Omental fat pad (tissue), 3 donors: ENCODE measurements at regions not wholly inside any gene's neighbourhood (a gene's known extent, or its start where the extent isn't known, plus 50 kb on each side); places are given as distances from the start of the nearest gene placed in this dataset.

Experiments used
- ATAC-seq: fragments of 150-250 bp; one replicate; pipeline ENCODE4 v1.9.1; 2016; ENCODE audit warnings: mild to moderate bottlenecking, moderate library complexity; ENCODE audit not compliant: low FRiP score
- DNase-seq: peaks from one replicate; pipeline ENCODE4 v3.0.0-alpha.2; 2019; ENCODE audit warnings: low spot score
- CTCF ChIP-seq, 3 donors: fragments of 450-650 bp; IDR thresholded peaks; one replicate each; pipeline ENCODE4 v1.5.1; 2016 to 2017; ENCODE audit warnings: antibody characterized with exemption in 3 of 3, mild to moderate bottlenecking in 3 of 3, moderate library complexity in 2 of 3

- DNase-seq, result no peak
- no peak for ATAC-seq
- no peak for TF ChIP-seq CTCF (IDR thresholded peaks at IDR 0.05)
These were observed 103.3 kb upstream of the IGFBP3 start for GRCh38 chr7:46024263-46024916.

GRCh38 chr7:46022397-46022796 lies 101.3 kb upstream of the IGFBP3 start:
- DNase-seq (no peak), ATAC-seq (no peak)
- no peak for TF ChIP-seq CTCF (IDR thresholded peaks at IDR 0.05)

- DNase-seq (no peak), ATAC-seq (no peak)
- TF ChIP-seq CTCF (IDR thresholded peaks at IDR 0.05), result no peak
These were observed 94.2 kb upstream of the IGFBP3 start for GRCh38 chr7:46015107-46015868.

- TF ChIP-seq CTCF (IDR thresholded peaks at IDR 0.05), result no peak
- no peak for DNase-seq
- no peak for ATAC-seq
These were observed 90.4 kb upstream of the IGFBP3 start for GRCh38 chr7:46011501-46011900.

- TF ChIP-seq CTCF (IDR thresholded peaks at IDR 0.05), result no peak
- no peak for DNase-seq
- ATAC-seq, result no peak
These were observed 90.0 kb upstream of the IGFBP3 start for GRCh38 chr7:46011059-46011458.

- TF ChIP-seq CTCF (IDR thresholded peaks at IDR 0.05), result no peak
- DNase-seq (no peak), ATAC-seq (no peak)
These were observed 88.1 kb upstream of the IGFBP3 start for GRCh38 chr7:46009211-46009610.
